HUES64 (cell line): ENCODE measurements at regions not wholly inside any gene's neighbourhood (a gene's known extent, or its start where the extent isn't known, plus 50 kb on each side); places are given as distances from the start of the nearest gene placed in this dataset.

Experiments used
- H3K27ac ChIP-seq: 2 replicates; pipeline ENCODE4 v1.7.0; 2013; ENCODE audit warnings: low read depth, low read length, inconsistent platforms
- H3K27me3 ChIP-seq: 2 replicates; pipeline ENCODE4 v1.6.1; 2013; ENCODE audit warnings: mild to moderate bottlenecking, low read length; ENCODE audit not compliant: insufficient read depth
- H3K36me3 ChIP-seq: 2 replicates; pipeline ENCODE4 v1.6.1; 2013; ENCODE audit warnings: mild to moderate bottlenecking, low read length; ENCODE audit not compliant: insufficient read depth
- H3K4me1 ChIP-seq: 2 replicates; pipeline ENCODE4 v1.6.1; 2013; ENCODE audit warnings: mild to moderate bottlenecking, low read length, moderate library complexity; ENCODE audit not compliant: insufficient read depth
- H3K4me3 ChIP-seq: 2 replicates; pipeline ENCODE4 v1.5.1; 2013; ENCODE audit warnings: mild to moderate bottlenecking, low read length, moderate library complexity
- H3K9ac ChIP-seq: 2 replicates; pipeline ENCODE4 v1.6.1; 2013; ENCODE audit warnings: mild to moderate bottlenecking, low read depth, low read length
- H3K9me3 ChIP-seq: 2 replicates; pipeline ENCODE4 v1.6.1; 2013; ENCODE audit warnings: low read depth, low read length; ENCODE audit not compliant: insufficient read depth
- WGBS: fragments of 150-250, 120-280 bp; methylation state at CpG from one replicate; pipeline ENCODE4 v1.1.7; 2013; ENCODE audit warnings: missing lambda C conversion rate; 5-methylcytosine and 5-hydroxymethylcytosine counted together

GRCh38 chr10:29924436-29924835 lies 134.9 kb downstream of the JCAD start:
- Histone ChIP-seq H3K36me3 (no peaks in the 10 kb centered on the region), H3K4me1 (peaks cover 3% of the 10 kb centered on the region; the same call in 1 of the 2 replicates), H3K27ac (no peak overlapping the region), H3K9ac (no peak overlapping the region), H3K27me3 (no peaks in the 10 kb centered on the region), H3K4me3 (no peak overlapping the region), H3K9me3 (no peaks in the 10 kb centered on the region)
- 79% methylated on average over 3 of the region's 3 CpGs for WGBS

GRCh38 chr10:29923416-29923965 lies 135.9 kb downstream of the JCAD start:
- Histone ChIP-seq H3K27ac (no peak overlapping the region), H3K36me3 (no peaks in the 10 kb centered on the region), H3K9me3 (no peaks in the 10 kb centered on the region), H3K27me3 (no peaks in the 10 kb centered on the region), H3K9ac (no peak overlapping the region), H3K4me1 (peaks cover 3% of the 10 kb centered on the region; the same call in 1 of the 2 replicates), H3K4me3 (no peak overlapping the region)
- WGBS, result 90% methylated on average over 5 of the region's 7 CpGs

GRCh38 chr10:29922892-29923291 lies 136.5 kb downstream of the JCAD start:
- WGBS, result 69% methylated on average over 3 of the region's 4 CpGs

GRCh38 chr10:29922226-29922625 lies 137.2 kb downstream of the JCAD start:
- H3K9me3 ChIP-seq, result no peaks in the 10 kb centered on the region
- H3K4me1 ChIP-seq, result peaks cover 3% of the 10 kb centered on the region; the same call in 1 of the 2 replicates
- no peak overlapping the region for H3K4me3 ChIP-seq
- no peak overlapping the region for H3K9ac ChIP-seq
- no peaks in the 10 kb centered on the region for H3K27me3 ChIP-seq
- WGBS, result 92% methylated on average over 1 of the region's 1 CpG
- H3K36me3 ChIP-seq, result no peaks in the 10 kb centered on the region
- no peak overlapping the region for H3K27ac ChIP-seq

More at GRCh38 chr10:29922892-29923291, 136.5 kb downstream of the JCAD start:
- Histone ChIP-seq H3K27ac (no peak overlapping the region), H3K36me3 (no peaks in the 10 kb centered on the region), H3K9ac (no peak overlapping the region), H3K27me3 (no peaks in the 10 kb centered on the region), H3K4me3 (no peak overlapping the region), H3K9me3 (no peaks in the 10 kb centered on the region), H3K4me1 (peaks cover 3% of the 10 kb centered on the region; the same call in 1 of the 2 replicates)

- H3K36me3 ChIP-seq, result no peaks in the 10 kb centered on the region
- 80% methylated on average over 7 of the region's 7 CpGs for WGBS
These were observed 138.3 kb downstream of the JCAD start for GRCh38 chr10:29921071-29921446.

GRCh38 chr10:29920408-29921070 lies 138.8 kb downstream of the JCAD start:
- Histone ChIP-seq H3K9ac (no peak overlapping the region), H3K27ac (no peak overlapping the region), H3K36me3 (no peaks in the 10 kb centered on the region), H3K4me3 (no peak overlapping the region), H3K4me1 (no peaks in the 10 kb centered on the region), H3K27me3 (no peaks in the 10 kb centered on the region), H3K9me3 (no peaks in the 10 kb centered on the region)
- WGBS, result 93% methylated on average over 9 of the region's 9 CpGs

More at GRCh38 chr10:29921071-29921446, 138.3 kb downstream of the JCAD start:
- Histone ChIP-seq H3K4me3 (no peak overlapping the region), H3K27ac (no peak overlapping the region), H3K9ac (no peak overlapping the region), H3K27me3 (no peaks in the 10 kb centered on the region), H3K9me3 (no peaks in the 10 kb centered on the region), H3K4me1 (no peaks in the 10 kb centered on the region)

GRCh38 chr10:29918623-29919400 lies 140.6 kb downstream of the JCAD start:
- H3K4me3 ChIP-seq, result no peak overlapping the region
- no peak overlapping the region for H3K9ac ChIP-seq
- H3K36me3 ChIP-seq, result no peaks in the 10 kb centered on the region
- H3K9me3 ChIP-seq, result no peaks in the 10 kb centered on the region
- H3K27me3 ChIP-seq, result no peaks in the 10 kb centered on the region
- no peak overlapping the region for H3K27ac ChIP-seq
- 78% methylated on average over 3 of the region's 3 CpGs for WGBS
- H3K4me1 ChIP-seq, result no peaks in the 10 kb centered on the region

- H3K9ac ChIP-seq, result no peak overlapping the region
- no peak overlapping the region for H3K27ac ChIP-seq
- no peaks in the 10 kb centered on the region for H3K36me3 ChIP-seq
- H3K27me3 ChIP-seq, result no peaks in the 10 kb centered on the region
- no peaks in the 10 kb centered on the region for H3K9me3 ChIP-seq
- no peak overlapping the region for H3K4me3 ChIP-seq
- H3K4me1 ChIP-seq, result no peaks in the 10 kb centered on the region
- WGBS, result 95% methylated on average over 4 of the region's 4 CpGs
These were observed 142.1 kb downstream of the JCAD start for GRCh38 chr10:29917311-29917710.

GRCh38 chr10:29916669-29917068 lies 142.7 kb downstream of the JCAD start:
- H3K27me3 ChIP-seq, result no peaks in the 10 kb centered on the region
- H3K9ac ChIP-seq, result no peak overlapping the region
- no peaks in the 10 kb centered on the region for H3K4me1 ChIP-seq
- no peak overlapping the region for H3K27ac ChIP-seq
- no peaks in the 10 kb centered on the region for H3K9me3 ChIP-seq
- no peaks in the 10 kb centered on the region for H3K36me3 ChIP-seq
- WGBS, result 90% methylated on average over 4 of the region's 4 CpGs
- no peak overlapping the region for H3K4me3 ChIP-seq

GRCh38 chr10:29914986-29915785 lies 144.2 kb downstream of the JCAD start:
- Histone ChIP-seq H3K9me3 (no peaks in the 10 kb centered on the region), H3K27ac (no peak overlapping the region), H3K4me3 (no peak overlapping the region), H3K27me3 (no peaks in the 10 kb centered on the region), H3K4me1 (no peaks in the 10 kb centered on the region), H3K9ac (no peak overlapping the region), H3K36me3 (no peaks in the 10 kb centered on the region)
- WGBS, result 71% methylated on average over 3 of the region's 3 CpGs

- H3K9me3 ChIP-seq, result no peaks in the 10 kb centered on the region
- H3K27me3 ChIP-seq, result no peaks in the 10 kb centered on the region
- H3K36me3 ChIP-seq, result no peaks in the 10 kb centered on the region
- H3K4me3 ChIP-seq, result no peak overlapping the region
- no peaks in the 10 kb centered on the region for H3K4me1 ChIP-seq
- no peak overlapping the region for H3K27ac ChIP-seq
- WGBS, result 94% methylated on average over 6 of the region's 6 CpGs
- H3K9ac ChIP-seq, result no peak overlapping the region
These were observed 150.4 kb downstream of the JCAD start for GRCh38 chr10:29908962-29909361.
